Activated CD8-positive, alpha-beta memory T cell treated with anti-CD3 and anti-CD28 coated beads for 36 hours (primary cell): ENCODE measurements at regions not wholly inside any gene's neighbourhood (a gene's known extent, or its start where the extent isn't known, plus 50 kb on each side); places are given as distances from the start of the nearest gene placed in this dataset.

Experiments
- CTCF ChIA-PET: fragments of 350-600 bp; sonication (Branson Sonifier 250); formaldehyde crosslinking; loops from one replicate; lab custom pipeline; 2021; ENCODE audit warnings: antibody characterized with exemption; lab: Charles Lee
- POLR2A ChIA-PET: fragments of 350-600 bp; sonication (Branson Sonifier 250); formaldehyde crosslinking; loops from one replicate; lab custom pipeline; 2021; ENCODE audit warnings: antibody characterized with exemption; lab: Charles Lee

- ChIA-PET CTCF (no interaction called here), POLR2A (no interaction called here)
These were observed 209.8 kb upstream of the SH3BP4 start for GRCh38 chr2:234741976-234742375.

- ChIA-PET POLR2A (no interaction called here), CTCF (no interaction called here)
These were observed 212.8 kb upstream of the SH3BP4 start for GRCh38 chr2:234739061-234739460.

GRCh38 chr2:234735829-234736228 lies 216.0 kb upstream of the SH3BP4 start:
- ChIA-PET CTCF (no interaction called here), POLR2A (no interaction called here)

- POLR2A ChIA-PET: no interaction called here
- CTCF ChIA-PET: no interaction called here
These were observed 217.8 kb upstream of the SH3BP4 start for GRCh38 chr2:234733795-234734600.

- POLR2A ChIA-PET: no interaction called here
- CTCF ChIA-PET: no interaction called here
These were observed 218.7 kb upstream of the SH3BP4 start for GRCh38 chr2:234733093-234733489.

- POLR2A ChIA-PET: no interaction called here
- CTCF ChIA-PET: no interaction called here
These were observed 219.3 kb upstream of the SH3BP4 start for GRCh38 chr2:234732404-234733092.

GRCh38 chr2:234731236-234731635 lies 220.6 kb upstream of the SH3BP4 start:
- ChIA-PET CTCF (no interaction called here), POLR2A (no interaction called here)

GRCh38 chr2:234730066-234730640 lies 221.7 kb upstream of the SH3BP4 start:
- ChIA-PET POLR2A (no interaction called here), CTCF (no interaction called here)

GRCh38 chr2:234725528-234726264 lies 226.1 kb upstream of the SH3BP4 start:
- ChIA-PET CTCF (no interaction called here), POLR2A (no interaction called here)

- CTCF ChIA-PET: no interaction called here
- POLR2A ChIA-PET: no interaction called here
These were observed 227.0 kb upstream of the SH3BP4 start for GRCh38 chr2:234724850-234725249.

- ChIA-PET CTCF (no interaction called here), POLR2A (no interaction called here)
These were observed 226.5 kb upstream of the ARL4C start for GRCh38 chr2:234723400-234723799.

- POLR2A ChIA-PET: no interaction called here
- CTCF ChIA-PET: no interaction called here
These were observed 225.3 kb upstream of the ARL4C start for GRCh38 chr2:234722176-234722575.

GRCh38 chr2:234719116-234719716 lies 222.3 kb upstream of the ARL4C start:
- ChIA-PET CTCF (no interaction called here), POLR2A (no interaction called here)

GRCh38 chr2:234716271-234716670 lies 219.4 kb upstream of the ARL4C start:
- ChIA-PET CTCF (no interaction called here), POLR2A (no interaction called here)

- CTCF ChIA-PET: no interaction called here
- POLR2A ChIA-PET: no interaction called here
These were observed 218.9 kb upstream of the ARL4C start for GRCh38 chr2:234715671-234716250.

GRCh38 chr2:234714711-234715110 lies 217.8 kb upstream of the ARL4C start:
- ChIA-PET POLR2A (no interaction called here), CTCF (no interaction called here)

- CTCF ChIA-PET: no interaction called here
- POLR2A ChIA-PET: no interaction called here
These were observed 215.6 kb upstream of the ARL4C start for GRCh38 chr2:234712421-234712935.

GRCh38 chr2:234711308-234711707 lies 214.4 kb upstream of the ARL4C start:
- ChIA-PET POLR2A (no interaction called here), CTCF (no interaction called here)

- ChIA-PET POLR2A (no interaction called here), CTCF (no interaction called here)
These were observed 213.7 kb upstream of the ARL4C start for GRCh38 chr2:234710587-234710986.
